Omental fat pad (tissue), 3 donors: ENCODE measurements at regions not wholly inside any gene's neighbourhood (a gene's known extent, or its start where the extent isn't known, plus 50 kb on each side); places are given as distances from the start of the nearest gene placed in this dataset.
A peak's percentile ranks its signal among the peaks of the same experiment; 100 is the strongest.

Experiments used
- ATAC-seq: fragments of 150-250 bp; one replicate; pipeline ENCODE4 v1.9.1; 2016; ENCODE audit warnings: mild to moderate bottlenecking, moderate library complexity; ENCODE audit not compliant: low FRiP score
- DNase-seq: peaks from one replicate; pipeline ENCODE4 v3.0.0-alpha.2; 2019; ENCODE audit warnings: low spot score
- CTCF ChIP-seq, 3 donors: fragments of 450-650 bp; IDR thresholded peaks; one replicate each; pipeline ENCODE4 v1.5.1; 2016 to 2017; ENCODE audit warnings: antibody characterized with exemption in 3 of 3, mild to moderate bottlenecking in 3 of 3, moderate library complexity in 2 of 3

- TF ChIP-seq CTCF (IDR thresholded peaks at IDR 0.05): no peak
- no peak for ATAC-seq
- DNase-seq: no peak
These were observed 221.9 kb upstream of the GSE1 start for GRCh38 chr16:85391175-85391707.

- TF ChIP-seq CTCF (IDR thresholded peaks at IDR 0.05): no peak
- DNase-seq (no peak), ATAC-seq (no peak)
These were observed 221.1 kb upstream of the GSE1 start for GRCh38 chr16:85391769-85392583.

GRCh38 chr16:85392756-85393673, 220.1 kb upstream of the GSE1 start:
- ATAC-seq: no peak
- DNase-seq: no peak
- no peak for TF ChIP-seq CTCF (IDR thresholded peaks at IDR 0.05)

- ATAC-seq: no peak
- DNase-seq: peak; percentile 19
These were observed 219.3 kb upstream of the GSE1 start for GRCh38 chr16:85393674-85394451.

GRCh38 chr16:85394456-85395206, 218.5 kb upstream of the GSE1 start:
- ATAC-seq (no peak), DNase-seq (peak; percentile 14)
- no peak for TF ChIP-seq CTCF (IDR thresholded peaks at IDR 0.05)

More at GRCh38 chr16:85393674-85394451, 219.3 kb upstream of the GSE1 start:
- peak in 1 of 3 donors; percentile 37 for TF ChIP-seq CTCF (IDR thresholded peaks at IDR 0.05)
